LoVo (cell line): ENCODE measurements at regions not wholly inside any gene's neighbourhood (a gene's known extent, or its start where the extent isn't known, plus 50 kb on each side); places are given as distances from the start of the nearest gene placed in this dataset.
"Not testable (repeated sequence)": the region's sequence is repeated elsewhere in the genome, so short reads cannot be mapped to it uniquely, and the experiment has no call there.

Source experiments
- DNase-seq: peaks from one replicate; pipeline ENCODE4 v3.0.0-alpha.2; 2016; ENCODE audit warnings: low spot score

DNA sequence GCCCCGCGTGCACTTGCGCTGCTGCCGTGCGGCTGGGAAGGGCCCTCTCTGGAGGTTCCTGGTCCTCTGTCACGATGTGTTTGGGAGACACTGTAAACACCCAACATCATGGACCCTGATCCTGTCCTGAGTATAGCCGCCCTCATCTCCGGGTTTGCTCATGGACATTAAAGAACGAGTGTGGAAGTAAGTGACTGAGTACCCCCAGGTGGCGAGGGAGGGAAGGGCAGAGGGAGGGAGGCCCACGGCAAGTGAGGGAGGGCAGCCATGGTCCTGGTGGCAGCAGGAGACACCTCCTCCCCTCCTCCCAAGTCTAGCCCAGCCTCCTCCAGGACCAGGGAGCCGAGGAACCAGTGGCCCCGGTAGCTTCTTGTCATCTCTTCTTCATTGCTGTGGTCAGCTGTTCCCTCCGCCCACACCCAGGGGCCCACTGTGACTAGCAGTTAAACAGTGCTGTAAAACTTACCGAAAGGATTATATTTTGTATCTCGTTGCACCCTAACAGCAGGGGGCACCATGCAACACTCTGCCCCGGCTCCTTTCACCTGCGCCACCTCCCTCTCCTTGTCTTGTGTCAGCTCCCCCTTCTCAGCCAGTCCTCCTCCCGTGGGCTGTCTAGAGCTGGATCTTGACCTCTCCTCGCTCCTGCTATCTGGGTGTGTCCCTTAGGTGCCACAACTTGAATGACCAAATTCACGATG is 566.5 kb upstream of the B3GAT1 start:
- DNase-seq, result no peak

GRCh38 chr11:134976551-134976950 is 564.5 kb upstream of the B3GAT1 start:
- DNase-seq, result peak; percentile 2

DNA sequence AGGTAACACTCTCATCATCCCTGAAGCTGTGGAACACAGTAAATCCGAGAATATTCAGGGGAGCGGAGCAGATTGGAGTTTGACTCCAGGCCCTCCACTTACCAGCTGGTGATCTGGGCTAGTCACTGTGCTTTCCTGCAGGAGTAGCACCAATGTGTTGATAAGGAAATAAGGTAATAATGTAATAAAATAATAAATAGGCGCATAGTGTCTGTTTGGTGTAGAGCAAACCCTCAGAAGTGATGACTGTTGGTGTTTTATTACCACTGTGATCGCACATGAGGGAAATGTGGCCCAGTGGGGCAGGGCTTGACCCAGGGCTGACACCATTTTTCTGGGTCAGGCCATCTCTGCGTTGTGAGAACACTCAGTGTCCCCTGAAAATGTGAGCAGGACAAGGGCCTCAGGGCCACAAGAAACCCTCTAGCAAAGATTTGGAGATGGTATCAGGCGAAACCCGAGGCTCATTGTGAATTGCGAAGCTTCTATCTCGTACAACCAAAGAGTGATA is 563.9 kb upstream of the B3GAT1 start:
- no peak for DNase-seq

GRCh38 chr11:134973801-134974200 is 561.8 kb upstream of the B3GAT1 start:
- DNase-seq, result no peak

- no peak for DNase-seq
Measured at GRCh38 chr11:134971381-134971780, 559.3 kb upstream of the B3GAT1 start.

DNA sequence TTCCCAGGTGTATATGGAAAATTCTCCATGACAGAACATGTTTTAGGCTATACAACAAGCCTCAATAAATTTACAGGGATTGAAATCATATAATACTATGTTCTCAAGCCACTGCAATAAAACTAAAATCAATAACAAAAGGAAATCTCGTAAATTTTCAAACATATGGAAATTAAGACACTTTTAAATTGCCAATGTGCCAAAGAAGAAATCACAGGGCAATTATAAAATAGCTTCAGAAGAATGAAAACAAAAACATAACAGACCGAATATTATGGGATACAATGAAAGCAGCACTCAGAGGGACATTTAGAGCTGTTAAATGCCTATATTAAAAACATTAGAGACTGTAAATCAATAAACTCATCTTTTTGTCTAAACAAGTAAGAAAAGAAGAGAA is 555.7 kb upstream of the B3GAT1 start:
- no peak for DNase-seq

DNA sequence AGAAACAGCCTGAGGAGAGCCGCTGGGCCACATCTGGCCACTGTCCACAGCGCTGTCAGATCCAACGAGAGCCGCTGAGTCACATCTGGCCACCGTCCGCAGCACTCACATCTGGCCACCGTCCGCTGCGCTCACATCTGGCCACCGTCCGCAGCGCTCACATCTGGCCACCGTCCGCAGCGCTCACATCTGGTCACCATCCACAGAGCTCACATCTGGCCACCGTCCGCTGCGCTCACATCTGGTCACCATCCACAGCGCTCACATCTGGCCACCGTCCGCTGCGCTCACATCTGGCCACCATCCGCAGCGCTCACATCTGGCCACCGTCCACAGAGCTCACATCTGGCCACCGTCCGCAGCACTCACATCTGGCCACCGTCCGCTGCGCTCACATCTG is 549.3 kb upstream of the B3GAT1 start:
- not testable (repeated sequence) for DNase-seq

GRCh38 chr11:134958870-134959269 is 546.8 kb upstream of the B3GAT1 start:
- DNase-seq, result no peak

- no peak for DNase-seq
Measured at GRCh38 chr11:134958336-134958640, 546.2 kb upstream of the B3GAT1 start.

GRCh38 chr11:134957540-134958335 is 545.7 kb upstream of the B3GAT1 start:
- no peak for DNase-seq

DNA sequence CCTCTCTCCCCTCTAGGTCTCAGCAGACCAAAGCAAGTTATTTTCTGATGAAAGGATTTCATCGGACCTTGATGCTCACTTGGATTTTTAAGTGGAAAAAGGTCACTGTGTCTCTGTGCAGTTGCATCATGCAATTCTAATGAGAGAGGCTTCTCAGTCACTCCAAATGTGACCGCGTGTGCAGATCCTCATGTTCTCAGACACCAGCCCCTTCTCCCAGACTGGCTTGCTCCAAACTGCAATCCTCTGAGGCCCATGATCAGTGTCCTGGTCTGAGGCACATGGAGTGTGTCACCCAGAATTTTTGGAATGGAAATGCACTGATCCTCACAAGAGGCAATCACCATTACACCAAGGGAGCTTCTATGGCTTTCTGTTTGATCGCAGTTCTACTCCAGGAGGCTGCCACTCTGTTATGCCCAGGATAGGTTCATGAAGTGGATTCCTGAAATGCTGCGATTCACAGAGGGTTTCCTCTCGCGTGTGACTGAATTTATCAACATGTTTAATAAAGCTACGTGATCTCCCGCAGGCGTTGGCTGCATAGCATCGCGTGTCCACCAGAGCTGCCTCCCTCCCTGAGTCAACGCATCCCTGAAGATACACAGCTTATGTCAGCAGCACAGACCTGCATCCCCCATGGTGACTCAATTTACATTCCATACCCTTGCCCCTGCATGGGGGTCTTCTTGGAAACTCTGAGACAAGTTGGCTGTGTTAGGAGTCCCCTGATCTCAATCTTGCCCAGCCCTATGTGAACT is 544.6 kb upstream of the B3GAT1 start:
- DNase-seq, result no peak

- DNase-seq, result not testable (repeated sequence)
Measured at GRCh38 chr11:134955970-134956369, 543.9 kb upstream of the B3GAT1 start.

- no peak for DNase-seq
Measured at GRCh38 chr11:134955281-134955680, 543.2 kb upstream of the B3GAT1 start.

GRCh38 chr11:134954456-134954855 is 542.4 kb upstream of the B3GAT1 start:
- not testable (repeated sequence) for DNase-seq

DNA sequence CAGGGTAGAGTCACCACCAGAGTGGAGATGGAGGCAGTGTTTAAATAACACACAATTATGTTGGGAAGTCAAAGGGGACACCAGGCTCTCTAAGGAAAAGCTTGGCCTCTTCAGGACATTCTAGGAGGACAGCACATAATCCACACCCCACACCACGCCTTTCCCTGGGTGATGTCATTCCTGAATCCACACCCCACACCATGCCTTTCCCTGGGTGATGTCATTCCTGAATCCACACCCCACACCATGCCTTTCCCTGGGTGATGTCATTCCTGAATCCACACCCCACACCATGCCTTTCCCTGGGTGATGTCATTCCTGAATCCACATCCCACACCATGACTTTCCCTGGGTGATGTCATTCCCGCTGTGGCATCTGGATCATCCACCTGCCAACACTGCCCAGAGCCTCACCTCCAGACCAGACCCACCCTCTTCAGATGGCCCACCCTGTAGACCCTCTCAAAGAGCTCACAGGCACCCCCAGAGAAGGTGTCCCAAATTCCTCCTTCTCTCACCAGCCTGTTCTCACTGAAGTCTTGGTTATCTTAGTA is 541.5 kb upstream of the B3GAT1 start:
- DNase-seq, result not testable (repeated sequence)

GRCh38 chr11:134951305-134951700 is 539.3 kb upstream of the B3GAT1 start:
- no peak for DNase-seq

DNA sequence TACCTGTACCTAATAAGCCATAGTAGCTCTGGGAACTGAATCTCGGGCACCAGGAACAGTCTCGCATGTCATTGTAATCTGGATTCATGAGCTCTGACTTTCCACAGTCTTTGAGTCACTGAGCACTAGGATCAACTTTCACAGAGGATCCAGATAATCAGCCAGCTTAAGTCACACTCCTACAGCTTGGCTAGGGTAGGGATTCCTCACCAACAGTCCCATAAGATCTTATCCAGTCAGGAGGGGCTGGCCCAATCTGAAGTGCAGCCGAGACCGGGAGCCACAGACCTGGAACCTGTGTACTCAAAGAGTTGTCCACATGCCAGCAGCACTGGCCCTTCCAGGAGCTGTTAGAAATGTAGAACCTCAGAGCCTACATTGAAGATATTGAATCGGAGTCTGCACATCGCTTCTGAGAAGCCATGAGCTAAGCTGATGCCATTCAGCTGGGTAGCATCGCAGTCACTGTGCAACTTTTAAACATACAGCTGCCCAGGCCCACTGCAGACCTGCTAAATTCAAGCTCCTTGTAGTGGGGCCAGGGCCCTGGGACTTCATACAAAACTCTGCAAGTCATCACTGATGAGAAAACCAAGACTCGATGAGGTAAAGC is 538.8 kb upstream of the B3GAT1 start:
- no peak for DNase-seq

DNA sequence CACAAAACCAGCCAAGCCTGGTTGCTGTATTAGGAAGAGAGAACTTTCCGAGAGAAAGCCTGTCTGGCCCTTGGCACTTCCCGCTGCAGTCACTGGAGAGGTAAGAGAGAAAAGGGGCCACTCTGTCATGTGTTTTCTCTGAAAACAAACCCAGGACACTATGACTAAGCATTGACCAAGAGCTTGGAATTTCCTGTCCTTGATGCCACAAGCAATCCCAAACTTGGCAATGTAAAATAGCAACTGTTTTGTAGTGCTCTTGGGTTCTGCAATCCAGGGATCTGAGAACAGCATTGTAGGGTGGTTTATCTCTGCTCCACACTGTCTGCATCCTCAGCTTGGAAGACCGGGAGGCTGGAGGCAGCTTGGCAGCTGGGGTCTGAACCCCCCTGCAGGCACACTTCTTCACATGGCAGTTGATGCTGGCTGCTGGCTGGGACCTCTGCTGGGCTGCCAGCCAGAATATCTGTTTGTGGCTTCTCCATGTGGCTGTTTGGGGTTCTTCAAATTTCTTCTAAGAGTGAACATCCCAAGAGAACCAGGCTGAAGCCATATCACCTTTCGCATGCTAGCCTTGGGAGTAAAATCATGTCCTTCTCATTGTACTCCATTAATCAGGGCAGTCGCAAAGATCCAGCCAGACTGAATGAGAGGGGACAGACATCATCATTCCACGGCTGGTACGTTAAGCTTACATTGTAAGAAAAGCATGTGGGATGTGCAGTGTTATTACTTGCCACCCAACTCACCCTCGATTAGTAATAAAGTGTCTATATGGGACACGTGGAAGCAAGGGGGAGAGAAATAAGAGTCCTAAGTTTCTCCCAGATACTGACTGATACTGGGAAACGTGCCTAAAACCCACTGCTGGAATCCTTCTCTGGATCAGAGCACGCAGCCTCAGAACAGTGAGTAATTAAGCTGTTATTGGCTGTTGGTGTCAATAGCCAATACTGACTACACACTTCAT is 537.4 kb upstream of the B3GAT1 start:
- no peak for DNase-seq

DNA sequence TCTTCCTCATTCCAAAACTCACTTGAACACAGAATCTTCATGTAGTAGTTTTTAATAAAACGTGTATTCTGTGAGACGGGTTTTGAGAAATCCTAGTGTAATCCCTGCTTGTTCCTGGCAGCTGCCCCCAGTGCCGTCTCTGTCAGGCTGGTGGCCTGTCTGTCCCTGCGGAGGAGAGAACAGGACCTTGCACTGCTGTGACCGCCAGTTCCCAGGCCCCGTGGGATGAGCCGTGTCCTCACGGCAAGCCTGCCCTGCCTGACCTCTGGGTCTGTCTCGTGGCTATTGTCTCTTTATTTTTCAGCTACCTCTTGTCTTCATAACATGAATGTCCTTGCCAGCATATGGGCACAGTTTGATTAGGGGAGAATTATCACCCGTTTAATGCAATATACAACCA is 535.5 kb upstream of the B3GAT1 start:
- no peak for DNase-seq

DNA sequence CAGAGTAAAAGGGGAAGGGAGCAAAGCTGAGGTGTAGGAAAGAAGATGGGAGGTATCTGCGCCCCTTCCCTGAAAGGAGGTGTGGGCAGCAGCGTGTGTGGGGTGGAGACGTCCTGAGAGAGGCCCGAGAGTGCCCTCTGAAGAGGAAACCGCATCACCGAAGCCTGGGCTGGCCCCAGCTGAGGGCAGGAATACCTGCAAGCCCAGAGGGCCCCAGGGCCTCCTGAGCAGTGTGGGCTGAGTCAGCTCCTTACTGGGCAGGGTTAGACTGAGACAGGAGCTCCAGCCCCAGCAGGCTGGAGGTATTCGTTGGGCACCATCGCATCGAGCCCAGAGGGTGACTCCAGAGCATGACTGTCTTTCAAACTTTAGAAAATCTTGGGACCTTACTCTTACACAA is 534.0 kb upstream of the B3GAT1 start:
- no peak for DNase-seq

DNA sequence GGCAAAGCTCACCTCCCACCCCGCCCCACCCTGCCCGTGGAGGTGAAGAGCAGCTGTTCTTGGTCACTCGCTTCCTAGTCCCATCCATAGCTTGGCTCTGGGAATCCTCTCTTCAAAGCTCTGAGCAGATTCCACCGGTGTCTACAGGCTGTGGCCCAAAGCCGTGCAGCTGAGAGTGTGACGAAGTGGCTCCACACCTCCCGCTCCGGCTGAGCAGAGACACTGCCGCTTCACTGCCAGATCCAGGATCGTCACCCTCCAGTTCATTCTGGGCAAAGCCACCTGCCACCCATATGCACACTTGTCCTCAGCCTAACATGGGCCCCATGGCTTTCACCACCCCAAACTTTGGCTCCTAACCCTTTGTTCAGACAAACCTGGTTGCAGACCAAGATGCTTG is 532.9 kb upstream of the B3GAT1 start:
- DNase-seq, result no peak
